Liver (tissue), 3 donors: ENCODE measurements at regions not wholly inside any gene's neighbourhood (a gene's known extent, or its start where the extent isn't known, plus 50 kb on each side); places are given as distances from the start of the nearest gene placed in this dataset.

Experiments used
- CTCF ChIP-seq: fragments of 150-350 bp; IDR thresholded peaks from 2 replicates; pipeline ENCODE4 v1.5.1; 2017; ENCODE audit warnings: improper control_type of control experiment, low read depth, low read length; ENCODE audit not compliant: missing input control
- GABPA ChIP-seq, 2 donors: IDR thresholded peaks in 1 of 2; conservative IDR thresholded peaks in 1 of 2; 2 replicates each; pipeline ENCODE4 v1.6.1; 2016; ENCODE audit warnings: antibody characterized with exemption in 2 of 2, mild to moderate bottlenecking in 1 of 2, moderate library complexity in 1 of 2
- RAD21 ChIP-seq, 2 donors: IDR thresholded peaks; 2 replicates each; pipeline ENCODE4 v1.6.1; 2016; ENCODE audit warnings: antibody characterized with exemption in 2 of 2, mild to moderate bottlenecking in 2 of 2
- SP1 ChIP-seq: IDR thresholded peaks from 2 replicates; pipeline ENCODE4 v1.6.1; 2018; ENCODE audit warnings: antibody characterized with exemption, mild to moderate bottlenecking
- YY1 ChIP-seq: IDR thresholded peaks from 2 replicates; pipeline ENCODE4 v1.6.1; 2016; ENCODE audit warnings: antibody characterized with exemption, mild to moderate bottlenecking
- donor health status: healthy.
- donor health status: healthy.

GRCh38 chr5:89034588-89034987, 151.6 kb upstream of the MEF2C start:
- TF ChIP-seq CTCF, result no peak
- no peak for TF ChIP-seq GABPA (IDR thresholded peaks at IDR 0.05 in 1 of 2, conservative IDR thresholded peaks at IDR 0.05 in 1 of 2)
- TF ChIP-seq RAD21 (IDR thresholded peaks at IDR 0.05), result no peak
- no peak for TF ChIP-seq YY1
- no peak for TF ChIP-seq SP1
